ENCODE measurements at regions not wholly inside any gene's neighbourhood (a gene's known extent, or its start where the extent isn't known, plus 50 kb on each side); places are given as distances from the start of the nearest gene placed in this dataset.
A peak's percentile ranks its signal among the peaks of the same experiment; 100 is the strongest.

DNA sequence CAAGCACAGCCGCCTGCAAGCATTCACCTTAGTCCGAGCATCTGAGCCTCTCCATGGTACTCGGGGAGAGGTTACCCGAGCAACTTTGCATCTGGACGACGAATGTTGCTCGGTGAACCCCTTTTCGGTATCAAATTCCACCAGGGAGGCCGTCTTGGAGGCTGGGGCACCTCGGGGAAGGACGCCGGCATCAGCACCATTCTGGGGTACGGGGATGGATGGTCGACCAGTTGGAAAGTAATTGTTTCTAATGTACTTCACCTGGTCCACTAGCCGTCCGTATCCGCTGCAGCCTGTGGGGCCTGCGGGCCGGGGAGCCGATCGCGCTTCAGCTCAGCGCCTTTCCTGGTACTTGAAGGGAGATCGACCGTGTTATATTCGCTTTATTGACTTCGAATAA, 161.7 kb upstream of the RTL1 start:
- Histone ChIP-seq H3K9ac (ENCODE audit: insufficient read depth in 1 of 2, low read length in 2 of 2) (no peak overlapping the region), H3K4me3 (no peak overlapping the region), H3K27me3 (ENCODE audit: control insufficient read depth in 3 of 3, insufficient read depth in 3 of 3, low read length in 2 of 3) (no peaks in the 10 kb centered on the region), H3K27ac (ENCODE audit: low read depth in 1 of 2, low read length in 1 of 2) (no peak overlapping the region), H3K9me3 (ENCODE audit: control insufficient read depth in 4 of 4, insufficient read depth in 3 of 4, low read length in 3 of 4) (no peaks in the 10 kb centered on the region), H3K36me3 (ENCODE audit: control insufficient read depth in 4 of 4, insufficient read depth in 4 of 4, low read length in 4 of 4) (peaks cover 0 to 8% (median 0%) of the 10 kb centered on the region in 4 donors), H3K4me1 (ENCODE audit: control insufficient read depth in 5 of 5, insufficient read depth in 5 of 5, low read length in 5 of 5) (peaks cover 0 to 7% (median 0%) of the 10 kb centered on the region in 5 donors)
- TF ChIP-seq, protein P1, sequence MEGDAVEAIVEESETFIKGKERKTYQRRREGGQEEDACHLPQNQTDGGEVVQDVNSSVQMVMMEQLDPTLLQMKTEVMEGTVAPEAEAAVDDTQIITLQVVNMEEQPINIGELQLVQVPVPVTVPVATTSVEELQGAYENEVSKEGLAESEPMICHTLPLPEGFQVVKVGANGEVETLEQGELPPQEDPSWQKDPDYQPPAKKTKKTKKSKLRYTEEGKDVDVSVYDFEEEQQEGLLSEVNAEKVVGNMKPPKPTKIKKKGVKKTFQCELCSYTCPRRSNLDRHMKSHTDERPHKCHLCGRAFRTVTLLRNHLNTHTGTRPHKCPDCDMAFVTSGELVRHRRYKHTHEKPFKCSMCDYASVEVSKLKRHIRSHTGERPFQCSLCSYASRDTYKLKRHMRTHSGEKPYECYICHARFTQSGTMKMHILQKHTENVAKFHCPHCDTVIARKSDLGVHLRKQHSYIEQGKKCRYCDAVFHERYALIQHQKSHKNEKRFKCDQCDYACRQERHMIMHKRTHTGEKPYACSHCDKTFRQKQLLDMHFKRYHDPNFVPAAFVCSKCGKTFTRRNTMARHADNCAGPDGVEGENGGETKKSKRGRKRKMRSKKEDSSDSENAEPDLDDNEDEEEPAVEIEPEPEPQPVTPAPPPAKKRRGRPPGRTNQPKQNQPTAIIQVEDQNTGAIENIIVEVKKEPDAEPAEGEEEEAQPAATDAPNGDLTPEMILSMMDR (IDR thresholded peaks at IDR 0.05; ENCODE audit: control extremely low read depth, extremely low read depth) = no peak
- 94 to 96% methylated on average over 27 of the region's 27 CpGs for WGBS, 2 donors
- ATAC-seq (ENCODE audit: insufficient read depth, low FRiP score) = no peak
- no peak for DNase-seq

DNA sequence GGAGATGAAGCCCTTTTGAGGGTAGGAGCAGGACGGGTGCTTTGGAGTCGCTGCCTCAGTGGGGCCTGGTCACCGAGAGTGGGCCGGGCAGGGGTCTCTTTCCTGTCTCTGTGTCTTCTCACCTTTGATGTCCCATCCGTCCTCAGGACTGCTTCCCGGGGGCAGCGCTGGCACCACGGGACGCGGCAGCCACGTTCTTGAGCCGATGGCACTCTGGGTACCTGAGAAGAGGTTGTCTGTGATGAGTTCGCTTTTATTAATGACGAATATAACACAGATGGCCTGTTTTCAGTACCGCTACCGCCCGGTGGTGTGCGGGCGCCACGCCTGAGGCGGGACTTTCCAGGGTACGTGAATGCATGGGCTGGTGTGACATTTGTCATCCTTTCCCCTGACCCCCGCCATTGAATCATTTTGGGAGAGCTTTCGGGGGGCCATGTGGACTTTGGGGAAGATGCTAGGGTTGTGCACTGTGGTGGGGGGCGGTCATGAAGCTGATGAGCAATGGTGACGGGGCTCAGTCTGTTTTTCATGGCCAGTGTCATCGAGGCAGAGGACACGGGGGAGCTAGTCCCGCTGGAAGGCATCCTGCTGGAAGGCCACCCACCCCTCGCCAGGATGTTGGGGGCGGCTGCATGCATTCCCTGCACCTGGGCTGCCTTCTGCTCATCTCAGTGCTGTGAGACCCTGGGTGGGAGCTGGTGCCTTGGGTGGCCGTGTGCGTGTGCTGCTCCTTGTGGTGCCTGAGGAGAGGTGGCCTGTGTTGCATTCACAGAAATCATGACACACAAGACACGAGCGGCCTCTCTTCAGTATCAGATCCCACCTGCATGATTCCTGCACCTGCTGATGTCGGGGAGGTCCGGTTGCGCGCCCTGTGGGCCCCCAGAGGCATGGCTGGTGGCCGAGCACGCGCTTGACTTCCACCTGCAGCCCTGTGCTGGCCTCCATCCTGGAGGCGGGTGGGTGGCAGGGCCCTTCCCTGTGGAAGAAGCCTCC, 162.5 kb upstream of the RTL1 start:
- H3K27ac ChIP-seq (ENCODE audit: low read depth in 1 of 2, low read length in 1 of 2) = no peak overlapping the region
- peaks cover 0 to 5% (median 0%) of the 10 kb centered on the region in 4 donors for H3K36me3 ChIP-seq (ENCODE audit: control insufficient read depth in 4 of 4, insufficient read depth in 4 of 4, low read length in 4 of 4)
- no peak overlapping the region for H3K4me3 ChIP-seq
- no peaks in the 10 kb centered on the region for H3K9me3 ChIP-seq (ENCODE audit: control insufficient read depth in 4 of 4, insufficient read depth in 3 of 4, low read length in 3 of 4)
- H3K27me3 ChIP-seq (ENCODE audit: control insufficient read depth in 3 of 3, insufficient read depth in 3 of 3, low read length in 2 of 3) = no peaks in the 10 kb centered on the region
- peaks cover 0 to 7% (median 0%) of the 10 kb centered on the region in 5 donors for H3K4me1 ChIP-seq (ENCODE audit: control insufficient read depth in 5 of 5, insufficient read depth in 5 of 5, low read length in 5 of 5)
- TF ChIP-seq, protein P1 (IDR thresholded peaks at IDR 0.05; ENCODE audit: control extremely low read depth, extremely low read depth) = no peak
- WGBS, 2 donors = 94 to 95% methylated on average over 43 of the region's 43 CpGs
- H3K9ac ChIP-seq (ENCODE audit: insufficient read depth in 1 of 2, low read length in 2 of 2) = no peak overlapping the region
- DNase-seq (peak in 1 of 3 donors; percentile 2), ATAC-seq (ENCODE audit: insufficient read depth, low FRiP score) (no peak)

DNA sequence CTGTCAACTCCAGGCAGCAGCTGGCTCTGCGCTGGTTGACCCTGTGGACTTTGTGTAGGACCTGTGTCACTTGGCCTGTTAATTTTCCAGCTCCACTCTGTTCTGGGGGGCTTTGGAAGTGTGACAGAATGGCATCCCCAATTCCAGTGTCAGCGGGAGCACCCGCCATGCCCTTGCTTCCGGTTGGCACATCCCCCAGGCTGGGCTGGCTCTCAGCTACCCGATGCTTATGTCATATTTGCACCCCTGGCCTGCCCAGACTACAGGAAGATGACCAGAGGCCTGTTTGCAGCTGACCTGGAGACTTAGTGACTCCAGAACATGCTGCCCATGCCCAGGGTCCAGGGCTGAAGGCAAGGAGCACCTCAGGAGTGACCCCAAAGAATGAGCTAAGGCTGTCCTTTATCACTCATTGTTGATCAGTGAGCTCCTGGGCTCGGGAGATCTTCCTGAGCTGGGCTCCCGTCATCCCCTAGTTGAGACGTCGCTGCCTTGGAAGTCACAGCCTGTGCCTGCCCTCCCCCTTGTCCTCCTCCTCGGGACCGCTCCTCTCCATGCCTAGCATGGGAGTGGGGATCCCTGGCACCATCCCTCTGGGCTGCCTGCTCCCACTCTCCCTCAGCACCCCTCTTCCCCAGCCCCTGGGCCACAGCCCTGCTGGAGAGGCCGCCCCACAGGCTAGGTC, 163.4 kb upstream of the RTL1 start:
- WGBS, 2 donors = 89 to 93% methylated on average over 12 of the region's 12 CpGs
- Histone ChIP-seq H3K9ac (ENCODE audit: insufficient read depth in 1 of 2, low read length in 2 of 2) (no peak overlapping the region), H3K4me1 (ENCODE audit: control insufficient read depth in 5 of 5, insufficient read depth in 5 of 5, low read length in 5 of 5) (peaks cover 0 to 14% (median 0%) of the 10 kb centered on the region in 5 donors), H3K36me3 (ENCODE audit: control insufficient read depth in 4 of 4, insufficient read depth in 4 of 4, low read length in 4 of 4) (peaks cover 0 to 9% (median 0%) of the 10 kb centered on the region in 4 donors), H3K27ac (ENCODE audit: low read depth in 1 of 2, low read length in 1 of 2) (no peak overlapping the region), H3K27me3 (ENCODE audit: control insufficient read depth in 3 of 3, insufficient read depth in 3 of 3, low read length in 2 of 3) (no peaks in the 10 kb centered on the region), H3K9me3 (ENCODE audit: control insufficient read depth in 4 of 4, insufficient read depth in 3 of 4, low read length in 3 of 4) (no peaks in the 10 kb centered on the region), H3K4me3 (no peak overlapping the region)
- ATAC-seq (ENCODE audit: insufficient read depth, low FRiP score) (no peak), DNase-seq (peak in 1 of 3 donors; percentile 9)
- TF ChIP-seq, protein P1 (IDR thresholded peaks at IDR 0.05; ENCODE audit: control extremely low read depth, extremely low read depth) = no peak
